HG02610 (cell line): ENCODE measurements at regions not wholly inside any gene's neighbourhood (a gene's known extent, or its start where the extent isn't known, plus 50 kb on each side); places are given as distances from the start of the nearest gene placed in this dataset.

Source experiments
- ATAC-seq: cut with Tn5 transposase; IDR thresholded peaks from one replicate; pipeline ENCODE4 v1.9.1; 2021; ENCODE audit warnings: mild to moderate bottlenecking, moderate library complexity; ENCODE audit not compliant: unreplicated experiment

GRCh38 chr17:36885153-36885735, 52.0 kb upstream of the LHX1 start:
- no peak for ATAC-seq

- ATAC-seq = no peak
Observed at GRCh38 chr17:36885771-36886377, 51.4 kb upstream of the LHX1 start.
